ENCODE measurements at regions not wholly inside any gene's neighbourhood (a gene's known extent, or its start where the extent isn't known, plus 50 kb on each side); places are given as distances from the start of the nearest gene placed in this dataset.

DNA sequence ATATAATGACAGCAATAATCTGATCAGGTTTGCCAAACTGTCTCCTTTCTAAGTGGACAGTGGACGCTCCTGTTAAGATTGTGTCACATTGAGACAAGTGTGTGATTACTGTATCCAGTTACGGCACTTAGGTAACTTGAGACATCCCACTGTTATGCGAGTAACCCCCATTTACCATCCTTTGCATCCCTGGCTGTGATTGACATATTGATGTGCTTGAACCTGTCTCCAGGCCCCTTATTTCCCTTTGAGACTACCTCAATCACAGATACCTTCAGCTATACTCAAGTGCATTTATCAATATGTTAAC lies 785.2 kb downstream of the NR2F2 start (continued):
- TF ChIP-seq, protein P1, sequence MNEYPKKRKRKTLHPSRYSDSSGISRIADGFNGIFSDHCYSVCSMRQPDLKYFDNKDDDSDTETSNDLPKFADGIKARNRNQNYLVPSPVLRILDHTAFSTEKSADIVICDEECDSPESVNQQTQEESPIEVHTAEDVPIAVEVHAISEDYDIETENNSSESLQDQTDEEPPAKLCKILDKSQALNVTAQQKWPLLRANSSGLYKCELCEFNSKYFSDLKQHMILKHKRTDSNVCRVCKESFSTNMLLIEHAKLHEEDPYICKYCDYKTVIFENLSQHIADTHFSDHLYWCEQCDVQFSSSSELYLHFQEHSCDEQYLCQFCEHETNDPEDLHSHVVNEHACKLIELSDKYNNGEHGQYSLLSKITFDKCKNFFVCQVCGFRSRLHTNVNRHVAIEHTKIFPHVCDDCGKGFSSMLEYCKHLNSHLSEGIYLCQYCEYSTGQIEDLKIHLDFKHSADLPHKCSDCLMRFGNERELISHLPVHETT (CRISPR knock-in tag; conservative IDR thresholded peaks at IDR 0.05 in 1 of 2, IDR thresholded peaks at IDR 0.05 in 1 of 2) = no peak
- no peak for TF ChIP-seq POLR2H (tag; IDR thresholded peaks at IDR 0.05; ENCODE audit: low read depth)
- no peak for TF ChIP-seq FUS (optimal IDR thresholded peaks at IDR 0.05; ENCODE audit: low read depth, low read length)

DNA sequence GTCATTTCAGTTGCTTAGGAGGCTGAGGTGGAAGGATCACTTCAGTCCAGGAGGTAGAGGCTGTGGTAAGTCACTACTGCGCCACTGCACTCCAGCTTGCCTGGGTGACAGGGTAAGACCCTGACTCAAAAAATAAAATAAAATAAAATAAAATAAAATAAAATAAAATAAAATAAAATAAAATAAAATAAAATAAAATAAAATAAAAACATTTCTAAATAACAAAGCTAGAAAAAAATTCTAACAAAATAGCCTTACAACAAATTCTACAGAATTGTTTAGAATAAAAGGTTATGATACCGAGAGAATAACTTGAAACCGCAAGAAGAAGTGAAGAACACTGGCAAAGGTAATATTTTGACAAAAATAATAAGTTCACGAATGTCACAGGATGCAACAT lies 794.3 kb downstream of the NR2F2 start:
- H3K27me3 ChIP-seq (ENCODE audit: control insufficient read depth in 2 of 2, insufficient read depth in 2 of 2, low read length in 2 of 2) = no peaks in the 10 kb centered on the region
- no peak overlapping the region for H2AFZ ChIP-seq (ENCODE audit: low read depth, low read length)
- no peak for DNase-seq (ENCODE audit: extremely low read depth in 1 of 4, low spot score in 3 of 4)
- ChIA-PET CTCF (ENCODE audit: low intra/inter-chr PET ratio) (no interaction called here), POLR2A (no interaction called here)
- no peaks in the 10 kb centered on the region for H3K36me3 ChIP-seq (ENCODE audit: control insufficient read depth, insufficient read depth, low read length)
- no peak overlapping the region for H3K27ac ChIP-seq (ENCODE audit: extremely low read depth, low read depth, low read length)
- no peaks in the 10 kb centered on the region for H4K20me1 ChIP-seq (replicated peaks; ENCODE audit: control insufficient read depth, insufficient read depth, low read length)
- H3K4me2 ChIP-seq (ENCODE audit: insufficient read depth, low read length) = no peak overlapping the region
- H3K9me3 ChIP-seq (replicated peaks; ENCODE audit: control insufficient read depth, insufficient read depth, low read depth, low read length) = no peaks in the 10 kb centered on the region
- H3K79me2 ChIP-seq (ENCODE audit: control insufficient read depth, insufficient read depth, low read length) = no peaks in the 10 kb centered on the region
- WGBS (ENCODE audit: insufficient coverage, low coverage, missing lambda C conversion rate) = 2% methylated on average over 4 of the region's 4 CpGs
- H3K4me1 ChIP-seq (replicated peaks in 1 of 2; ENCODE audit: control insufficient read depth in 2 of 2, insufficient read depth in 2 of 2, low read length in 2 of 2) = no peaks in the 10 kb centered on the region
- no peaks in the 10 kb centered on the region for H3K9me1 ChIP-seq (ENCODE audit: control insufficient read depth, insufficient read depth, low read length)
- no TSS peak for BruUV-seq (replicated peaks)
- no peak overlapping the region for H3K9ac ChIP-seq (ENCODE audit: insufficient read depth in 1 of 2, low read depth in 2 of 2, low read length in 2 of 2)
- intact Hi-C loops (cut with micrococcal nuclease) (no loop called here), in situ Hi-C loops (cut with MboI) (no loop called here)
- H3K4me3 ChIP-seq = no peak overlapping the region
- FAIRE-seq = no peak
- ATAC-seq = no peak
- TF ChIP-seq, protein P2, sequence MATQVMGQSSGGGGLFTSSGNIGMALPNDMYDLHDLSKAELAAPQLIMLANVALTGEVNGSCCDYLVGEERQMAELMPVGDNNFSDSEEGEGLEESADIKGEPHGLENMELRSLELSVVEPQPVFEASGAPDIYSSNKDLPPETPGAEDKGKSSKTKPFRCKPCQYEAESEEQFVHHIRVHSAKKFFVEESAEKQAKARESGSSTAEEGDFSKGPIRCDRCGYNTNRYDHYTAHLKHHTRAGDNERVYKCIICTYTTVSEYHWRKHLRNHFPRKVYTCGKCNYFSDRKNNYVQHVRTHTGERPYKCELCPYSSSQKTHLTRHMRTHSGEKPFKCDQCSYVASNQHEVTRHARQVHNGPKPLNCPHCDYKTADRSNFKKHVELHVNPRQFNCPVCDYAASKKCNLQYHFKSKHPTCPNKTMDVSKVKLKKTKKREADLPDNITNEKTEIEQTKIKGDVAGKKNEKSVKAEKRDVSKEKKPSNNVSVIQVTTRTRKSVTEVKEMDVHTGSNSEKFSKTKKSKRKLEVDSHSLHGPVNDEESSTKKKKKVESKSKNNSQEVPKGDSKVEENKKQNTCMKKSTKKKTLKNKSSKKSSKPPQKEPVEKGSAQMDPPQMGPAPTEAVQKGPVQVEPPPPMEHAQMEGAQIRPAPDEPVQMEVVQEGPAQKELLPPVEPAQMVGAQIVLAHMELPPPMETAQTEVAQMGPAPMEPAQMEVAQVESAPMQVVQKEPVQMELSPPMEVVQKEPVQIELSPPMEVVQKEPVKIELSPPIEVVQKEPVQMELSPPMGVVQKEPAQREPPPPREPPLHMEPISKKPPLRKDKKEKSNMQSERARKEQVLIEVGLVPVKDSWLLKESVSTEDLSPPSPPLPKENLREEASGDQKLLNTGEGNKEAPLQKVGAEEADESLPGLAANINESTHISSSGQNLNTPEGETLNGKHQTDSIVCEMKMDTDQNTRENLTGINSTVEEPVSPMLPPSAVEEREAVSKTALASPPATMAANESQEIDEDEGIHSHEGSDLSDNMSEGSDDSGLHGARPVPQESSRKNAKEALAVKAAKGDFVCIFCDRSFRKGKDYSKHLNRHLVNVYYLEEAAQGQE (IDR thresholded peaks at IDR 0.05; ENCODE audit: borderline replicate concordance) = no peak
- TF ChIP-seq, protein P2 (CRISPR knock-in tag; IDR thresholded peaks at IDR 0.05; ENCODE audit: low read depth) = no peak
- TF ChIP-seq, protein P3, sequence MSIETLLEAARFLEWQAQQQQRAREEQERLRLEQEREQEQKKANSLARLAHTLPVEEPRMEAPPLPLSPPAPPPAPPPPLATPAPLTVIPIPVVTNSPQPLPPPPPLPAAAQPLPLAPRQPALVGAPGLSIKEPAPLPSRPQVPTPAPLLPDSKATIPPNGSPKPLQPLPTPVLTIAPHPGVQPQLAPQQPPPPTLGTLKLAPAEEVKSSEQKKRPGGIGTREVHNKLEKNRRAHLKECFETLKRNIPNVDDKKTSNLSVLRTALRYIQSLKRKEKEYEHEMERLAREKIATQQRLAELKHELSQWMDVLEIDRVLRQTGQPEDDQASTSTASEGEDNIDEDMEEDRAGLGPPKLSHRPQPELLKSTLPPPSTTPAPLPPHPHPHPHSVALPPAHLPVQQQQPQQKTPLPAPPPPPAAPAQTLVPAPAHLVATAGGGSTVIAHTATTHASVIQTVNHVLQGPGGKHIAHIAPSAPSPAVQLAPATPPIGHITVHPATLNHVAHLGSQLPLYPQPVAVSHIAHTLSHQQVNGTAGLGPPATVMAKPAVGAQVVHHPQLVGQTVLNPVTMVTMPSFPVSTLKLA (conservative IDR thresholded peaks at IDR 0.05) = no peak
- TF ChIP-seq, protein P4, sequence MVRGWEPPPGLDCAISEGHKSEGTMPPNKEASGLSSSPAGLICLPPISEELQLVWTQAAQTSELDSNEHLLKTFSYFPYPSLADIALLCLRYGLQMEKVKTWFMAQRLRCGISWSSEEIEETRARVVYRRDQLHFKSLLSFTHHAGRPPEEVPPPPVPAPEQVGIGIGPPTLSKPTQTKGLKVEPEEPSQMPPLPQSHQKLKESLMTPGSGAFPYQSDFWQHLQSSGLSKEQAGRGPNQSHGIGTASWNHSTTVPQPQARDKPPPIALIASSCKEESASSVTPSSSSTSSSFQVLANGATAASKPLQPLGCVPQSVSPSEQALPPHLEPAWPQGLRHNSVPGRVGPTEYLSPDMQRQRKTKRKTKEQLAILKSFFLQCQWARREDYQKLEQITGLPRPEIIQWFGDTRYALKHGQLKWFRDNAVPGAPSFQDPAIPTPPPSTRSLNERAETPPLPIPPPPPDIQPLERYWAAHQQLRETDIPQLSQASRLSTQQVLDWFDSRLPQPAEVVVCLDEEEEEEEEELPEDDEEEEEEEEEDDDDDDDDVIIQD (CRISPR knock-in tag; IDR thresholded peaks at IDR 0.05) = no peak
- no peak for TF ChIP-seq DACH1 (IDR thresholded peaks at IDR 0.05; ENCODE audit: partially characterized antibody)
- TF ChIP-seq KDM2B (CRISPR knock-in tag; IDR thresholded peaks at IDR 0.05) = no peak

Data from K562 (cell line).